ENCODE measurements at regions not wholly inside any gene's neighbourhood (a gene's known extent, or its start where the extent isn't known, plus 50 kb on each side); places are given as distances from the start of the nearest gene placed in this dataset.

- Histone ChIP-seq H3K4me3 (peak overlapping the region; percentile 73), H3K36me3 (no peaks in the 10 kb centered on the region), H3K27me3 (peaks cover 7% of the 10 kb centered on the region), H3K4me1 (no peaks in the 10 kb centered on the region; the same call in 1 of the 2 replicates), H3K27ac (no peak overlapping the region), H3K9me3 (replicated peaks) (no peaks in the 10 kb centered on the region)
- no peak for DNase-seq
Measured at GRCh38 chr11:43579919-43580276, 100.6 kb upstream of the HSD17B12 start.

- Histone ChIP-seq H3K9me3 (replicated peaks) (no peaks in the 10 kb centered on the region), H3K27me3 (peaks cover 7% of the 10 kb centered on the region), H3K4me1 (no peaks in the 10 kb centered on the region; the same call in 1 of the 2 replicates), H3K36me3 (no peaks in the 10 kb centered on the region), H3K27ac (no peak overlapping the region), H3K4me3 (no peak overlapping the region)
- DNase-seq, result no peak
Measured at GRCh38 chr11:43580735-43581369, 99.7 kb upstream of the HSD17B12 start.

GRCh38 chr11:43581370-43582023, 99.0 kb upstream of the HSD17B12 start:
- Histone ChIP-seq H3K27ac (no peak overlapping the region), H3K27me3 (peaks cover 7% of the 10 kb centered on the region), H3K36me3 (no peaks in the 10 kb centered on the region), H3K4me1 (no peaks in the 10 kb centered on the region; the same call in 1 of the 2 replicates), H3K4me3 (no peak overlapping the region), H3K9me3 (replicated peaks) (no peaks in the 10 kb centered on the region)
- no peak for DNase-seq

GRCh38 chr11:43582024-43582862, 98.3 kb upstream of the HSD17B12 start:
- H3K27me3 ChIP-seq, result peaks cover 7% of the 10 kb centered on the region
- no peaks in the 10 kb centered on the region for H3K9me3 ChIP-seq (replicated peaks)
- DNase-seq, result no peak
- no peak overlapping the region for H3K27ac ChIP-seq
- no peaks in the 10 kb centered on the region for H3K4me1 ChIP-seq
- no peaks in the 10 kb centered on the region for H3K36me3 ChIP-seq
- H3K4me3 ChIP-seq, result no peak overlapping the region

- H3K9me3 ChIP-seq (replicated peaks), result no peaks in the 10 kb centered on the region
- DNase-seq, result no peak
- no peak overlapping the region for H3K4me3 ChIP-seq
Measured at GRCh38 chr11:43582863-43583462, 97.6 kb upstream of the HSD17B12 start.

GRCh38 chr11:43583548-43583947, 97.0 kb upstream of the HSD17B12 start:
- Histone ChIP-seq H3K36me3 (no peaks in the 10 kb centered on the region), H3K4me1 (no peaks in the 10 kb centered on the region), H3K9me3 (replicated peaks) (no peaks in the 10 kb centered on the region), H3K27me3 (peaks cover 7% of the 10 kb centered on the region), H3K27ac (no peak overlapping the region), H3K4me3 (no peak overlapping the region)
- no peak for DNase-seq

More at GRCh38 chr11:43582863-43583462, 97.6 kb upstream of the HSD17B12 start:
- Histone ChIP-seq H3K27me3 (peaks cover 7% of the 10 kb centered on the region), H3K36me3 (no peaks in the 10 kb centered on the region), H3K27ac (no peak overlapping the region), H3K4me1 (no peaks in the 10 kb centered on the region)

- peaks cover 7% of the 10 kb centered on the region for H3K27me3 ChIP-seq
Measured at GRCh38 chr11:43585877-43586608, 94.5 kb upstream of the HSD17B12 start.

GRCh38 chr11:43589601-43590250, 90.8 kb upstream of the HSD17B12 start:
- Histone ChIP-seq H3K9me3 (replicated peaks) (no peaks in the 10 kb centered on the region), H3K27me3 (no peaks in the 10 kb centered on the region), H3K4me1 (no peaks in the 10 kb centered on the region), H3K4me3 (no peak overlapping the region), H3K27ac (no peak overlapping the region), H3K36me3 (no peaks in the 10 kb centered on the region; the same call in 1 of the 2 replicates)
- no peak for DNase-seq

More at GRCh38 chr11:43585877-43586608, 94.5 kb upstream of the HSD17B12 start:
- Histone ChIP-seq H3K4me1 (no peaks in the 10 kb centered on the region), H3K9me3 (replicated peaks) (no peaks in the 10 kb centered on the region), H3K36me3 (no peaks in the 10 kb centered on the region), H3K27ac (no peak overlapping the region), H3K4me3 (no peak overlapping the region)
- no peak for DNase-seq

- Histone ChIP-seq H3K9me3 (replicated peaks) (no peaks in the 10 kb centered on the region), H3K4me3 (no peak overlapping the region), H3K36me3 (no peaks in the 10 kb centered on the region), H3K27me3 (no peaks in the 10 kb centered on the region; the same call in 1 of the 2 replicates), H3K4me1 (peaks cover 17% of the 10 kb centered on the region), H3K27ac (peak overlapping the region; percentile 77)
- DNase-seq, result peak; percentile 77 to 92
Measured at GRCh38 chr11:43601511-43601910, 79.0 kb upstream of the HSD17B12 start.

- Histone ChIP-seq H3K36me3 (no peaks in the 10 kb centered on the region), H3K4me3 (no peak overlapping the region), H3K9me3 (replicated peaks) (no peaks in the 10 kb centered on the region), H3K4me1 (peaks cover 17% of the 10 kb centered on the region), H3K27me3 (no peaks in the 10 kb centered on the region; the same call in 1 of the 2 replicates), H3K27ac (no peak overlapping the region)
- DNase-seq, result no peak
Measured at GRCh38 chr11:43602670-43603069, 77.9 kb upstream of the HSD17B12 start.

GRCh38 chr11:43614214-43614613, 66.3 kb upstream of the HSD17B12 start:
- Histone ChIP-seq H3K9me3 (replicated peaks) (peaks cover 15% of the 10 kb centered on the region), H3K4me3 (no peak overlapping the region), H3K27me3 (no peaks in the 10 kb centered on the region), H3K4me1 (no peaks in the 10 kb centered on the region), H3K36me3 (no peaks in the 10 kb centered on the region), H3K27ac (no peak overlapping the region)
- DNase-seq, result no peak

- H3K4me1 ChIP-seq, result no peaks in the 10 kb centered on the region
- no peak for DNase-seq
- no peaks in the 10 kb centered on the region for H3K36me3 ChIP-seq
- H3K27ac ChIP-seq, result no peak overlapping the region
- H3K9me3 ChIP-seq (replicated peaks), result peaks cover 6% of the 10 kb centered on the region; the same call in 1 of the 2 replicates
- peaks cover 3% of the 10 kb centered on the region; the same call in 1 of the 2 replicates for H3K27me3 ChIP-seq
- H3K4me3 ChIP-seq, result no peak overlapping the region
Measured at GRCh38 chr11:43619863-43620505, 60.6 kb upstream of the HSD17B12 start.

GRCh38 chr11:43626798-43627197, 53.7 kb upstream of the HSD17B12 start:
- Histone ChIP-seq H3K27me3 (peaks cover 9% of the 10 kb centered on the region; the same call in 1 of the 2 replicates), H3K36me3 (no peaks in the 10 kb centered on the region), H3K9me3 (replicated peaks) (no peaks in the 10 kb centered on the region), H3K4me1 (no peaks in the 10 kb centered on the region), H3K27ac (no peak overlapping the region), H3K4me3 (no peak overlapping the region)
- DNase-seq, result no peak

All from SJCRH30 (cell line).